ENCODE measurements at regions not wholly inside any gene's neighbourhood (a gene's known extent, or its start where the extent isn't known, plus 50 kb on each side); places are given as distances from the start of the nearest gene placed in this dataset.
"Not testable (repeated sequence)": the region's sequence is repeated elsewhere in the genome, so short reads cannot be mapped to it uniquely, and the experiment has no call there.

DNA sequence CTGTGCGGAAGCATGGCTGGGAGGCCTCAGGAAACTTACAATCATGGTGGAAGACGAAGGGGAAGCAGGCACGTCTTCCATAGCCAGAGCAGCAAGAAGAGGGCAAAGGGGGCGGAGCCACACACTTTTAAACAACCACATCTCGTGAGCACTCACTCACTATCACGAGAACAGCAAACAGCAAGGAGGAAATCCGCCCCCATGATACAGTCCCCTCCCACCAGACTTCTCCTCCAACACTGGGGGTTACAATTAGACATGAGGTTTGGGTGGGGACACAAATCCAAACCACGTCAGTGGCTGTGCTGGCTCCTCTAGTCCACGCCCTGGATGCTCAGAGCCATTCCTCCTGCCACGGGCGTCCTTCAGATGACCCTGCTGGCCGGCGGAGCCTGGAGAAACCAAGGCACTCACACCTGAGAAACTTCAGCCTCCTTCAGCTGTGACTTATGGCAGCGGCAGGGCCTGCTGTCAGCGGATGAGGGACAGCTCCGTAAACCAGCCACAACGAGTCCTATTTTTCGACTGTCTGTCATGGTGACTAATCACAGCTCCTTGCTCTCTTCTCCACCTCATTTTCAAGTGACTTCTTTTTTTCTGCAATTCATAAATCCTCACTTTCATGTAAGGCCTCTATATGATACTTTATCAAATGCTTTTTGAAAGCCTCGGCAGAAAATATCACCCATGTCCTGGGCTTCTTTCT is 167.9 kb upstream of the PFKP start:
- H3K79me2 ChIP-seq (ENCODE audit: insufficient read depth, low read length) = no peaks in the 10 kb centered on the region
- H3K27me3 ChIP-seq (ENCODE audit: low read length) = no peaks in the 10 kb centered on the region
- no peak overlapping the region for H3K9ac ChIP-seq (ENCODE audit: low read length)
- no peaks in the 10 kb centered on the region for H3K9me3 ChIP-seq (ENCODE audit: insufficient read depth, low read length)
- H3K4me3 ChIP-seq (ENCODE audit: insufficient read depth, low read length, poor library complexity, severe bottlenecking) = no peak overlapping the region
- no peak overlapping the region for H3K27ac ChIP-seq (ENCODE audit: low read depth, low read length)
- H4K20me1 ChIP-seq (ENCODE audit: low read depth, low read length) = no peaks in the 10 kb centered on the region
- no peak overlapping the region for H3K4me2 ChIP-seq (ENCODE audit: low read depth, low read length, poor library complexity, severe bottlenecking)
- TF ChIP-seq CTCF (IDR thresholded peaks at IDR 0.05; ENCODE audit: insufficient read depth, low read length, poor library complexity, severe bottlenecking) (no peak), EZH2phosphoT487 (conservative IDR thresholded peaks at IDR 0.05; ENCODE audit: low read length) (no peak)
- H3K9me2 ChIP-seq (replicated peaks; ENCODE audit: insufficient read depth, low read length) = no peaks in the 10 kb centered on the region
- H3F3A ChIP-seq (ENCODE audit: insufficient read depth) = no peaks in the 10 kb centered on the region
- H3K36me3 ChIP-seq (ENCODE audit: low read length) = no peaks in the 10 kb centered on the region
- H2AFZ ChIP-seq (ENCODE audit: low read depth, low read length, severe bottlenecking) = no peak overlapping the region

- H3F3A ChIP-seq (ENCODE audit: insufficient read depth) = no peaks in the 10 kb centered on the region
- no peaks in the 10 kb centered on the region for H4K20me1 ChIP-seq (ENCODE audit: low read depth, low read length)
- no peaks in the 10 kb centered on the region for H3K36me3 ChIP-seq (ENCODE audit: low read length)
- H3K9me3 ChIP-seq (ENCODE audit: insufficient read depth, low read length) = no peaks in the 10 kb centered on the region
- no peak overlapping the region for H3K4me2 ChIP-seq (ENCODE audit: low read depth, low read length, poor library complexity, severe bottlenecking)
- no peaks in the 10 kb centered on the region for H3K27me3 ChIP-seq (ENCODE audit: low read length)
- no peak overlapping the region for H3K9ac ChIP-seq (ENCODE audit: low read length)
- H3K9me2 ChIP-seq (replicated peaks; ENCODE audit: insufficient read depth, low read length) = no peaks in the 10 kb centered on the region
- no peaks in the 10 kb centered on the region for H3K79me2 ChIP-seq (ENCODE audit: insufficient read depth, low read length)
- H3K27ac ChIP-seq (ENCODE audit: low read depth, low read length) = no peak overlapping the region
- H2AFZ ChIP-seq (ENCODE audit: low read depth, low read length, severe bottlenecking) = no peak overlapping the region
- TF ChIP-seq EZH2phosphoT487 (conservative IDR thresholded peaks at IDR 0.05; ENCODE audit: low read length) (no peak), CTCF (IDR thresholded peaks at IDR 0.05; ENCODE audit: insufficient read depth, low read length, poor library complexity, severe bottlenecking) (no peak)
- no peak overlapping the region for H3K4me3 ChIP-seq (ENCODE audit: insufficient read depth, low read length, poor library complexity, severe bottlenecking)
Observed at GRCh38 chr10:2898509-2898860, 168.9 kb upstream of the PFKP start.

DNA sequence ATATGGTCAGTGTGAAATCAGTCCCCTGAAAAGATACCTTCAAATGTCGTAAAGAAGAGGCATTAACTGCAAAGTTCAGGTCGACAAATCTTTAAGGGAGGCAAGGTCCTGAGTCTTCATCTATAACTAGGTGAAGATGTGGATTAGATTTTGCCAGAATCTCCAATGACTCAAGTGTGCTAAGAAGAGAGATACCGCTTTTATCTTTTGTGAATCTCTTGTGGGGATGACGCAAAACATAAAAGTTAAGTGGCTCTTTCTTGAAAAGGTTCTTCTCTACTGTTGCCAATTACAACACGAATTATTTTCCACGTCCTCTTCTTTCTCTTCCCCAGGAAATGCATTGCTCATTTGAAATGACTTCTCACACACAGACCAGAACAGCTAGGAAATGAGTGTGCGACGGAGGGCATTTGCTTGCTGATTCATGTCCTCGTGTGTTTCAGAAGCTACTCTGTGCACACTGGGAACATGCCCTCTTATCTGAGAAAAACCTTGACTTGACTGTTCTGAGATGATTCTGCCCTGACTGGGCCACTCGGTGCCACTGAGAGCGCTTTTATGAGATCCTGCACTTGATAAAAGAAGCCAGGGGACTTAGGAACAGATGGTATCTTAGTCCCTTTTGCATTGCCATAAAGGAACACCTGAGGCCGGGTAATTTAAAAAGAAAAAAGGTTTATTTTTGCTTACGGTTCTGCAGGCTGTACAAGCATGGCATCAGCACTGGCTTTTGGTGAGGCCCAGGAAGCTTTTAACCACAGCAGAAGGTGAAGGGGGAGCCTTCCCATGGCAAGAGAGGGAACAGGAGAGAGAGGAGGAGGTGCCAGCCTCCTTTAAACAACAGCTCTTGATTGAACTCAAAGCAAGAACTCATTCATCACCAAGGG is 169.5 kb upstream of the PFKP start:
- Histone ChIP-seq H3F3A (ENCODE audit: insufficient read depth) (no peaks in the 10 kb centered on the region), H3K4me2 (ENCODE audit: low read depth, low read length, poor library complexity, severe bottlenecking) (no peak overlapping the region), H2AFZ (ENCODE audit: low read depth, low read length, severe bottlenecking) (no peak overlapping the region), H3K9ac (ENCODE audit: low read length) (no peak overlapping the region), H3K9me3 (ENCODE audit: insufficient read depth, low read length) (no peaks in the 10 kb centered on the region), H3K27ac (ENCODE audit: low read depth, low read length) (no peak overlapping the region), H3K79me2 (ENCODE audit: insufficient read depth, low read length) (no peaks in the 10 kb centered on the region), H4K20me1 (ENCODE audit: low read depth, low read length) (no peaks in the 10 kb centered on the region), H3K9me2 (replicated peaks; ENCODE audit: insufficient read depth, low read length) (no peaks in the 10 kb centered on the region), H3K4me3 (ENCODE audit: insufficient read depth, low read length, poor library complexity, severe bottlenecking) (no peak overlapping the region), H3K36me3 (ENCODE audit: low read length) (no peaks in the 10 kb centered on the region), H3K27me3 (ENCODE audit: low read length) (no peaks in the 10 kb centered on the region)
- TF ChIP-seq CTCF (IDR thresholded peaks at IDR 0.05; ENCODE audit: insufficient read depth, low read length, poor library complexity, severe bottlenecking) (no peak), EZH2phosphoT487 (conservative IDR thresholded peaks at IDR 0.05; ENCODE audit: low read length) (no peak)

DNA sequence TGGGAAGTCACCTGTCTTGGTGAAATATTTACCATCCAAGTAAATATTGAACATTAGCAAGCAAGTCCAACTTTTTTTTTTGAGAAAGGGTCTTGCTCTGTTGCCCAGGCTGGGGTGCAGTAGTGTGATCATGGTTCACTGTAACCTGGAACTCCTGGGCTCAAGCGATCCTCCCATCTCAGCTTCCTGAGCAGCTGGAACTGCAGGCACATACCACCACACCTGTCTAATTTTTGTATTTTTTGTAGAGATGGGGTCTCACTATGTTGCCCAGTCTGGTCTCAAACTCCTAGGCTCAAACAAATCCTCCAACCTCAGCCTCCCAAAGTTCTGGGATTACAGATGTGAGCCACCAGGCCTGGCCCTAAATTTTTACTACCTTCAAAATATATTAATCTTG is 171.0 kb upstream of the PFKP start:
- H3F3A ChIP-seq (ENCODE audit: insufficient read depth); H3K79me2 ChIP-seq (ENCODE audit: insufficient read depth, low read length); H3K27me3 ChIP-seq (ENCODE audit: low read length); H2AFZ ChIP-seq (ENCODE audit: low read depth, low read length, severe bottlenecking); H3K9me2 ChIP-seq (replicated peaks; ENCODE audit: insufficient read depth, low read length); H3K27ac ChIP-seq (ENCODE audit: low read depth, low read length); H3K9ac ChIP-seq (ENCODE audit: low read length); H3K4me3 ChIP-seq (ENCODE audit: insufficient read depth, low read length, poor library complexity, severe bottlenecking); H3K4me2 ChIP-seq (ENCODE audit: low read depth, low read length, poor library complexity, severe bottlenecking); H4K20me1 ChIP-seq (ENCODE audit: low read depth, low read length); H3K36me3 ChIP-seq (ENCODE audit: low read length); H3K9me3 ChIP-seq (ENCODE audit: insufficient read depth, low read length): not testable (repeated sequence)

All from SU-DHL-6 (cell line).